ENCODE measurements at regions not wholly inside any gene's neighbourhood (a gene's known extent, or its start where the extent isn't known, plus 50 kb on each side); places are given as distances from the start of the nearest gene placed in this dataset.

- Histone ChIP-seq H3K27me3 (ENCODE audit: control insufficient read depth, low read length) (no peaks in the 10 kb centered on the region), H3K36me3 (ENCODE audit: control insufficient read depth, low read length) (no peaks in the 10 kb centered on the region), H4K20me1 (ENCODE audit: control insufficient read depth, insufficient read depth, low read depth, low read length) (no peaks in the 10 kb centered on the region), H3K4me1 (ENCODE audit: control insufficient read depth, low read length) (0 out of 2 replicates have a peak, but pooled peaks cover 4% of the 10 kb centered on the region), H3F3A (ENCODE audit: control insufficient read depth, insufficient read depth) (no peaks in the 10 kb centered on the region), H3K9me3 (ENCODE audit: control insufficient read depth, insufficient read depth, low read length) (no peaks in the 10 kb centered on the region), H3K4me2 (ENCODE audit: low read length) (no peak overlapping the region), H3K9me2 (replicated peaks; ENCODE audit: control insufficient read depth, low read length) (no peaks in the 10 kb centered on the region; the same call in 1 of the 2 replicates), H3K4me3 (ENCODE audit: low read length) (no peak overlapping the region), H3K79me2 (ENCODE audit: control insufficient read depth, low read length) (no peaks in the 10 kb centered on the region), H3K27ac (ENCODE audit: low read depth, low read length) (no peak overlapping the region)
- no peak for TF ChIP-seq EZH2phosphoT487 (IDR thresholded peaks at IDR 0.05; ENCODE audit: borderline replicate concordance, low read length)
- no peak for TF ChIP-seq CTCF (IDR thresholded peaks at IDR 0.05; ENCODE audit: low read depth, low read length, poor library complexity, severe bottlenecking)
Measured at GRCh38 chr14:31963587-31963986, 113.5 kb upstream of the ARHGAP5 start.

DNA sequence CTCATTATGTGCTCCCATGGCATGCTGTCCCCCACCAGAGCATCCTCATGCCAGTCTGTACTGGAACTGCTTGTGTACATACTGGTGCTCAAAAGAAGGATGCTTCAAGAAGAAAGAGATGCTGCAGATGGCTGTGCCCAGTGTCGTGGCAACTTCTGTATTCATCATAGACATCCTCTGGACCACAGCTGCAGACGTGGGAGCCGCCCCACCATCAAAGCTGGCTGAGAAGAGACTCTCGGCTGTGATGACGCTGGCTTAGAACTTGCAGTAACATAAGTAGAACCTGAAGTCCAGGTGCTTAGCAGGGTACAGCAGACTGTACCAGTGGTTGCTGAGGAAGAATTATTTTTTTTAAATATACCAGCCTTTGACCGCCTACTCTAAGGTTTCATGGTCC is 112.6 kb upstream of the ARHGAP5 start:
- Histone ChIP-seq H3K4me2 (ENCODE audit: low read length) (no peak overlapping the region), H3K9me2 (replicated peaks; ENCODE audit: control insufficient read depth, low read length) (no peaks in the 10 kb centered on the region; the same call in 1 of the 2 replicates)
- TF ChIP-seq CTCF (IDR thresholded peaks at IDR 0.05; ENCODE audit: low read depth, low read length, poor library complexity, severe bottlenecking) (no peak), EZH2phosphoT487 (IDR thresholded peaks at IDR 0.05; ENCODE audit: borderline replicate concordance, low read length) (no peak)

DNA sequence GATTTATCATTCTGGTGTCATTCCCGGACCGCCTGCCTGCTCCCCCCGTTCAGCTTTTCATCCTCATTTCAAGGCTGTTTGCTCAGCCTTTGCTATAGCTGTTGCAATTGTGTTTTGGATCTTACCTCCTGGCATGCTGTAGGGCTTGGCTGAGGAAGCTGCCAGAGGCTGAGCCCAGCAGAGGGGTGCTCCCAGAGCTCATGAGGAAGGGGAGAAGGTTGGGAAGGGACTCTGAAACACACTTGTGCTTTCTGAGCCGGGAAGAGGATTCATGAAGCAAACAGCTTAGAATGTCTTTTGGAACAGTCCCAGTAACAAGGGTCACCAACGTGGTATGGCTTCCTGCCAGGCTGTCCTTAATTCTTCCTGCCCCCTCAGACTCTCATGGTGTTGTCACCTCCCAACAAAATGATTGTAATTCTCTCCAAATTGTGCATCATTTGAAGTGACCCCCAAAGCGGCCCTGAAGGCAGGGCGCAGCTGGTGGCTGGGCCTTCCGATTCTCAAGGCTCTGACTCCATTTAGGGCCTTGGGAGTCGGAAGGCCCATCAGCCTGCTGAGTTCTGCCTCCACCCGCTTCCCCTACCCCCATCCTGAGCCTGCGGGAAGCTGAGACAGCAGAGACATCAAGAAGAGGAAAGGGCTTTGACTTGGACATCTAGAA is 111.9 kb upstream of the ARHGAP5 start:
- no peaks in the 10 kb centered on the region for H3K79me2 ChIP-seq (ENCODE audit: control insufficient read depth, low read length)
- H3K36me3 ChIP-seq (ENCODE audit: control insufficient read depth, low read length) = no peaks in the 10 kb centered on the region
- H3K4me2 ChIP-seq (ENCODE audit: low read length) = no peak overlapping the region
- H3K4me3 ChIP-seq (ENCODE audit: low read length) = no peak overlapping the region
- H3K9me3 ChIP-seq (ENCODE audit: control insufficient read depth, insufficient read depth, low read length) = no peaks in the 10 kb centered on the region
- no peaks in the 10 kb centered on the region for H3F3A ChIP-seq (ENCODE audit: control insufficient read depth, insufficient read depth)
- H3K27me3 ChIP-seq (ENCODE audit: control insufficient read depth, low read length) = no peaks in the 10 kb centered on the region
- TF ChIP-seq CTCF (IDR thresholded peaks at IDR 0.05; ENCODE audit: low read depth, low read length, poor library complexity, severe bottlenecking) = no peak
- no peak for TF ChIP-seq EZH2phosphoT487 (IDR thresholded peaks at IDR 0.05; ENCODE audit: borderline replicate concordance, low read length)
- no peaks in the 10 kb centered on the region; the same call in 1 of the 2 replicates for H3K9me2 ChIP-seq (replicated peaks; ENCODE audit: control insufficient read depth, low read length)
- H3K27ac ChIP-seq (ENCODE audit: low read depth, low read length) = no peak overlapping the region
- H4K20me1 ChIP-seq (ENCODE audit: control insufficient read depth, insufficient read depth, low read depth, low read length) = no peaks in the 10 kb centered on the region
- H3K4me1 ChIP-seq (ENCODE audit: control insufficient read depth, low read length) = 0 out of 2 replicates have a peak, but pooled peaks cover 5% of the 10 kb centered on the region

More for the DNA sequence above, 112.6 kb upstream of the ARHGAP5 start:
- H3F3A ChIP-seq (ENCODE audit: control insufficient read depth, insufficient read depth) = no peaks in the 10 kb centered on the region
- no peak overlapping the region for H3K4me3 ChIP-seq (ENCODE audit: low read length)
- no peaks in the 10 kb centered on the region for H4K20me1 ChIP-seq (ENCODE audit: control insufficient read depth, insufficient read depth, low read depth, low read length)
- H3K27me3 ChIP-seq (ENCODE audit: control insufficient read depth, low read length) = no peaks in the 10 kb centered on the region
- no peaks in the 10 kb centered on the region for H3K79me2 ChIP-seq (ENCODE audit: control insufficient read depth, low read length)
- no peaks in the 10 kb centered on the region for H3K36me3 ChIP-seq (ENCODE audit: control insufficient read depth, low read length)
- 0 out of 2 replicates have a peak, but pooled peaks cover 5% of the 10 kb centered on the region for H3K4me1 ChIP-seq (ENCODE audit: control insufficient read depth, low read length)
- H3K27ac ChIP-seq (ENCODE audit: low read depth, low read length) = no peak overlapping the region
- H3K9me3 ChIP-seq (ENCODE audit: control insufficient read depth, insufficient read depth, low read length) = no peaks in the 10 kb centered on the region

Measured in DOHH2 (cell line).